Osteoblast (primary cell): ENCODE measurements at regions not wholly inside any gene's neighbourhood (a gene's known extent, or its start where the extent isn't known, plus 50 kb on each side); places are given as distances from the start of the nearest gene placed in this dataset.

Experiments used
- DNase-seq: peaks from one replicate; pipeline ENCODE4 v3.0.0; 2011; ENCODE audit warnings: low spot score, mixed read lengths; ENCODE audit not compliant: insufficient read length; ENCODE audit errors: missing footprints
- H2AFZ ChIP-seq: 2 replicates; pipeline ENCODE4 v1.6.0; 2011; ENCODE audit warnings: mild to moderate bottlenecking, low read length
- H3K27ac ChIP-seq: 2 replicates; pipeline ENCODE4 v1.5.1; 2011; ENCODE audit warnings: mild to moderate bottlenecking, low read depth, low read length, moderate library complexity
- H3K27me3 ChIP-seq: 2 replicates; pipeline ENCODE4 v1.6.0; 2012; ENCODE audit warnings: mild to moderate bottlenecking, control low read depth, inconsistent platforms, low read length, moderate library complexity; ENCODE audit not compliant: insufficient read depth
- H3K36me3 ChIP-seq: 2 replicates; pipeline ENCODE4 v1.5.1; 2011; ENCODE audit warnings: mild to moderate bottlenecking, low read length, control low read depth, moderate library complexity; ENCODE audit not compliant: insufficient read depth
- H3K4me1 ChIP-seq: 2 replicates; pipeline ENCODE4 v1.5.1; 2011; ENCODE audit warnings: mild to moderate bottlenecking, low read length, control low read depth, moderate library complexity; ENCODE audit not compliant: insufficient read depth
- H3K4me2 ChIP-seq: 2 replicates; pipeline ENCODE4 v1.6.0; 2011; ENCODE audit warnings: mild to moderate bottlenecking, low read length; ENCODE audit not compliant: insufficient read depth
- H3K4me3 ChIP-seq: fragments of 200-600 bp; sonication (generic); 3 replicates; pipeline ENCODE4 v1.5.1; 2012; ENCODE audit warnings: mild to moderate bottlenecking, low read length, inconsistent platforms; ENCODE audit not compliant: insufficient read depth
- H3K79me2 ChIP-seq: 2 replicates; pipeline ENCODE4 v1.6.0; 2012; ENCODE audit warnings: mild to moderate bottlenecking, low read length, control low read depth, inconsistent platforms; ENCODE audit not compliant: insufficient read depth
- H3K9me3 ChIP-seq: 2 replicates; pipeline ENCODE4 v1.5.1; 2011; ENCODE audit warnings: low read depth, low read length, control low read depth
- H4K20me1 ChIP-seq: 2 replicates; pipeline ENCODE4 v1.6.0; 2012; ENCODE audit warnings: mild to moderate bottlenecking, low read length, control low read depth; ENCODE audit not compliant: insufficient read depth
- CTCF ChIP-seq: IDR thresholded peaks from 2 replicates; pipeline ENCODE4 v1.5.1; 2011; ENCODE audit warnings: mild to moderate bottlenecking, low read depth, low read length, moderate library complexity; ENCODE audit errors: extremely low read depth

DNA sequence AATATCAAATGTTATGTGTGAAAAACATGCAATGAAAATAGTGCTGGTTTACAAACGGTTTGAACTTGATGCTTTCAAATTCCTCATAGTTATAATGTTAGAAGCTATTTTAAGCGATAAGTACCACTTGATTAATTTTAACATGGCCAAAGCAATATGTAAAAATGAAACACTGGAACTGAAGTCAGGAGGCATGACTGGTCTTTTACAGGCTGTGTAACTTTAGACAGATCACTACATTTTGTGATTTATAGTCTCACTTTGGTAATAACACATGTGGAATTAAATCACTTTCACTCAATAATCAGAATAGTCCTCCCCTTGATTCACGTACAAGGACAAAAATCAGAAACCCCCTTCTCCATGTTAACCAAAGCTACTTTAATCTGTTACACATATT, 482.7 kb upstream of the NECTIN3 start:
- H3K79me2 ChIP-seq, result no peaks in the 10 kb centered on the region
- H3K4me1 ChIP-seq, result peaks cover 6% of the 10 kb centered on the region
- H2AFZ ChIP-seq, result no peak overlapping the region
- H4K20me1 ChIP-seq, result no peaks in the 10 kb centered on the region
- H3K4me2 ChIP-seq, result no peak overlapping the region
- DNase-seq, result no peak
- H3K4me3 ChIP-seq, result no peak overlapping the region
- H3K9me3 ChIP-seq, result no peaks in the 10 kb centered on the region
- H3K27ac ChIP-seq, result no peak overlapping the region
- no peak for TF ChIP-seq CTCF
- H3K36me3 ChIP-seq, result no peaks in the 10 kb centered on the region
- no peaks in the 10 kb centered on the region for H3K27me3 ChIP-seq

DNA sequence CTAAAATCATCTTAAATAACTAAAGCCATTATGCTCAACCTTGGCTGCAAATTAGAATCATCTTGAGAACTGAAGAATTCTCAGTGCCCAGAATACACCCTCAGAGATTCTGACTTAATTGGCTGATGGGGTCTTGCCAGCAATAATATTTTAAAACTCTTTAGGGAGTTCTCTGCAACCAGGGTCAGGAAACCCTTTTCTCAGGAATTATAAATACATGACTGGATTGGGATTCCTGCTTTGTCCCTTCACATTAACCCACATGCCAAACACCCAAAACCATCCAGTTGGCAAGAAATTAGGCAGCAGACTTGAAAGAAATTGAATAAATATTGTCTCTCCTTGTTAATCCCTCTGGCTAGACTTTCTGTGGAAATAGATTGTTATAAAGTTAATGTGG, 482.3 kb upstream of the NECTIN3 start:
- Histone ChIP-seq H4K20me1 (no peaks in the 10 kb centered on the region), H3K4me2 (no peak overlapping the region), H3K4me1 (peaks cover 6% of the 10 kb centered on the region), H3K27ac (no peak overlapping the region), H3K9me3 (no peaks in the 10 kb centered on the region), H3K27me3 (no peaks in the 10 kb centered on the region), H3K79me2 (no peaks in the 10 kb centered on the region), H3K36me3 (no peaks in the 10 kb centered on the region), H2AFZ (peak overlapping the region; percentile 8), H3K4me3 (no peak overlapping the region)
- DNase-seq, result no peak
- TF ChIP-seq CTCF, result no peak

DNA sequence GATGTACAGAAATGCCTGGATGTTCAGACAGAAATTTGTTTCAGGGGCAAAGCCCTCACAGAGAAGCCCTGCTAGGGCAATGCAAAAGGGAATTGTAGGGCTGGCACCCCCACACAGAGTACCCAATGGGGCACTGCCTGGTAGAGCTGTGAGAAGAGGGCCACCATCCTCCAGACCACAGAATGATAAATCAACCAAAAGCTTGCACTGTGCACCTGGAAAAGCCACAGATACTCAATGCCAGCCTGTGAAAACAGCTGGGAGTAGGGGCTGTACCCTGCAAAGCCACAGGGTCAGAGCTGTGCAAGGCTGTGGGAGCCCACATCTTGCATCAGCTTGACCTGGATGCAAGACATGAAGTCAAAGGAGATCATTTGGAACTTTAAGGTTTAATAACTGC, 477.9 kb upstream of the NECTIN3 start:
- no peak for TF ChIP-seq CTCF
- Histone ChIP-seq H3K4me1 (peaks cover 6% of the 10 kb centered on the region), H3K4me3 (no peak overlapping the region), H3K36me3 (no peaks in the 10 kb centered on the region), H3K9me3 (no peaks in the 10 kb centered on the region), H4K20me1 (no peaks in the 10 kb centered on the region), H3K4me2 (no peak overlapping the region), H3K27ac (no peak overlapping the region), H2AFZ (no peak overlapping the region), H3K27me3 (no peaks in the 10 kb centered on the region), H3K79me2 (no peaks in the 10 kb centered on the region)
- DNase-seq, result no peak

DNA sequence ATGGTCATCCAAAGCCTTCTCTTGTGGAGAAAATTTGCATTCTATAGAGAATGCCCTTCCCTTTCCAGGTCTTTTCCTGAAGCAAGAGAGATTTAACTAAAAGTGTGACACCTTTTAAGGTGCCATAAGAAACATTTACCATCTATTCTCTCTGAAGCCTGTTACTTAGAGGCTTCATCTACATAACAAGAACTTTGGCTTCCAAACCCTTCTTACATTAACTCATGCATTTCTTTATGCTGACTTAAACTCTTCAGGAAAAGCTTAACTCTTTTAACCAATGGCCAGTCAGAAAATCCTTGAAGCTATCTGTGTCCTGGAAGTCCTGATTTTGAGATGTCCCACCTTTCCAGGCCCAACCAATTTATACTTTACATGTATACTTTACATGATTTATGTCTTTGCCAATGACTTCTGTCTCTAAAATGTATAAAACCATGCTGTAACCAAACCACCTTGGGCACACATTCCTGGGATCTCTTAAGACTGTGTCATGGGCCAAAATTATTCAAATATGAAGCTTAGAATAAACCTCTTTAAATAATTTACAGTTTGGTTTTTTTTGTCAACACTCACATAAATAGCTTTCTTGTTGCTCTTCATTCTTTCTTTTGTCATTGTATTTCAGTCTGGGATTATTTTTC, 472.6 kb upstream of the NECTIN3 start:
- H3K27ac ChIP-seq, result no peak overlapping the region
- H3K4me1 ChIP-seq, result peaks cover 3% of the 10 kb centered on the region
- H3K4me2 ChIP-seq, result no peak overlapping the region
- no peak overlapping the region for H3K4me3 ChIP-seq
- no peaks in the 10 kb centered on the region for H3K9me3 ChIP-seq
- no peaks in the 10 kb centered on the region for H4K20me1 ChIP-seq
- TF ChIP-seq CTCF, result no peak
- DNase-seq, result no peak
- peak overlapping the region; percentile 2 for H2AFZ ChIP-seq
- no peaks in the 10 kb centered on the region for H3K79me2 ChIP-seq
- H3K36me3 ChIP-seq, result no peaks in the 10 kb centered on the region
- no peaks in the 10 kb centered on the region for H3K27me3 ChIP-seq
